HEK293 (cell line): ENCODE measurements at regions not wholly inside any gene's neighbourhood (a gene's known extent, or its start where the extent isn't known, plus 50 kb on each side); places are given as distances from the start of the nearest gene placed in this dataset.

Experiments
- CTCF ChIA-PET: fragments of 350-600 bp; formaldehyde crosslinking; extraction: SDS; loops from one replicate; lab custom pipeline; 2021; ENCODE audit warnings: antibody characterized with exemption; lab: Yijun Ruan, JAX
- POLR2A ChIA-PET: fragments of 300-600 bp; formaldehyde crosslinking; extraction: SDS; loops from one replicate; lab custom pipeline; 2020; ENCODE audit warnings: antibody characterized with exemption, inconsistent platforms; lab: Yijun Ruan, JAX
- H3K27ac ChIP-seq: fragments of 200-500 bp; sonication (Bioruptor generic); 2 replicates; pipeline ENCODE4 v1.5.1; 2014; ENCODE audit warnings: low read depth, low read length, control low read depth, inconsistent platforms; ENCODE audit errors: extremely low read depth
- H3K36me3 ChIP-seq, 2 experiments: fragments of 200-500 bp in 1 of 2; sonication (Bioruptor generic) in 1 of 2; 1 replicate in 1 of 2; 2 replicates in 1 of 2; pipeline ENCODE4 v1.5.1; 2014 to 2017; ENCODE audit warnings: inconsistent platforms in 2 of 2, low read length in 2 of 2; ENCODE audit not compliant: control insufficient read depth in 2 of 2, insufficient read depth in 1 of 2
- H3K4me1 ChIP-seq: fragments of 200-500 bp; sonication (Bioruptor generic); 2 replicates; pipeline ENCODE4 v1.5.1; 2014; ENCODE audit warnings: mild to moderate bottlenecking, low read length, inconsistent platforms; ENCODE audit not compliant: control insufficient read depth, insufficient read depth
- H3K4me3 ChIP-seq: 2 replicates; pipeline ENCODE4 v1.5.1; 2011; ENCODE audit warnings: low read depth, mild to moderate bottlenecking, control low read depth, low read length, moderate library complexity
- H3K9me3 ChIP-seq: fragments of 200-500 bp; sonication (Bioruptor generic); 2 replicates; pipeline ENCODE4 v1.5.1; 2014; ENCODE audit warnings: low read depth, low read length, inconsistent platforms; ENCODE audit not compliant: control insufficient read depth, insufficient read depth
- ATF2 ChIP-seq: fragments of 450-650 bp; formaldehyde crosslinking; IDR thresholded peaks from 2 replicates; pipeline ENCODE4 v1.5.1; 2016; ENCODE audit warnings: missing biosample characterization, missing genetic modification characterization, low read depth
- GLI4 ChIP-seq: fragments of 450-650 bp; formaldehyde crosslinking; IDR thresholded peaks from 2 replicates; pipeline ENCODE4 v1.5.1; 2016; ENCODE audit warnings: missing biosample characterization, missing genetic modification characterization
- IKZF3 ChIP-seq: fragments of 450-650 bp; IDR thresholded peaks from 2 replicates; pipeline ENCODE4 v1.5.0; 2018; ENCODE audit warnings: missing biosample characterization, mild to moderate bottlenecking, missing genetic modification characterization, moderate library complexity
- OVOL3 ChIP-seq: fragments of 450-650 bp; formaldehyde crosslinking; IDR thresholded peaks from 2 replicates; pipeline ENCODE4 v1.5.1; 2016; ENCODE audit warnings: missing biosample characterization, missing genetic modification characterization
- PRDM1 ChIP-seq: fragments of 450-650 bp; formaldehyde crosslinking; IDR thresholded peaks from 2 replicates; pipeline ENCODE4; 2016; ENCODE audit warnings: missing biosample characterization, missing genetic modification characterization
- SP2 ChIP-seq: fragments of 450-650 bp; formaldehyde crosslinking; IDR thresholded peaks from 2 replicates; pipeline ENCODE4 v1.5.1; 2016; ENCODE audit warnings: missing biosample characterization, missing genetic modification characterization
- WT1 ChIP-seq: fragments of 450-650 bp; formaldehyde crosslinking; IDR thresholded peaks from 2 replicates; pipeline ENCODE4 v1.5.1; 2016; ENCODE audit warnings: missing biosample characterization, missing genetic modification characterization
- YY1 ChIP-seq: fragments of 450-650 bp; formaldehyde crosslinking; IDR thresholded peaks from 2 replicates; pipeline ENCODE4 v1.5.1; 2018; ENCODE audit warnings: missing biosample characterization, missing genetic modification characterization
- ZBTB10 ChIP-seq: fragments of 450-650 bp; formaldehyde crosslinking; IDR thresholded peaks from 2 replicates; pipeline ENCODE4 v1.5.1; 2016; ENCODE audit warnings: missing biosample characterization, missing genetic modification characterization
- ZBTB17 ChIP-seq: fragments of 450-650 bp; formaldehyde crosslinking; IDR thresholded peaks from 2 replicates; pipeline ENCODE4 v1.5.1; 2016; ENCODE audit warnings: missing biosample characterization, missing genetic modification characterization
- ZBTB21 ChIP-seq: fragments of 450-650 bp; formaldehyde crosslinking; IDR thresholded peaks from 2 replicates; pipeline ENCODE4 v1.5.1; 2017; ENCODE audit warnings: missing biosample characterization, missing genetic modification characterization
- ZBTB7A ChIP-seq: fragments of 450-650 bp; formaldehyde crosslinking; IDR thresholded peaks from 2 replicates; pipeline ENCODE4 v1.5.1; 2016; ENCODE audit warnings: low read depth, missing biosample characterization, missing genetic modification characterization
- ZNF121 ChIP-seq: fragments of 450-650 bp; formaldehyde crosslinking; IDR thresholded peaks from 2 replicates; pipeline ENCODE4 v1.5.1; 2016; ENCODE audit warnings: missing biosample characterization, missing genetic modification characterization
- ZNF146 ChIP-seq: fragments of 450-650 bp; formaldehyde crosslinking; IDR thresholded peaks from 2 replicates; pipeline ENCODE4 v1.5.1; 2016; ENCODE audit warnings: missing biosample characterization, missing genetic modification characterization
- ZNF211 ChIP-seq: fragments of 450-650 bp; formaldehyde crosslinking; IDR thresholded peaks from 2 replicates; pipeline ENCODE4 v1.5.1; 2016; ENCODE audit warnings: low read depth, missing biosample characterization, missing genetic modification characterization
- ZNF324 ChIP-seq: fragments of 450-650 bp; formaldehyde crosslinking; IDR thresholded peaks from 2 replicates; pipeline ENCODE4 v1.5.1; 2016; ENCODE audit warnings: missing biosample characterization, missing genetic modification characterization
- ZNF449 ChIP-seq: fragments of 450-650 bp; formaldehyde crosslinking; IDR thresholded peaks from 2 replicates; pipeline ENCODE4 v1.5.1; 2017; ENCODE audit warnings: missing biosample characterization, mild to moderate bottlenecking, missing genetic modification characterization, moderate library complexity
- ZNF501 ChIP-seq: fragments of 450-650 bp; formaldehyde crosslinking; IDR thresholded peaks from 2 replicates; pipeline ENCODE4 v1.5.1; 2016; ENCODE audit warnings: missing biosample characterization, missing genetic modification characterization
- ZNF510 ChIP-seq: fragments of 450-650 bp; formaldehyde crosslinking; IDR thresholded peaks from 2 replicates; pipeline ENCODE4 v1.5.1; 2018; ENCODE audit warnings: mild to moderate bottlenecking, missing genetic modification characterization, missing biosample characterization; ENCODE audit not compliant: insufficient replicate concordance
- ZNF514 ChIP-seq: fragments of 450-650 bp; formaldehyde crosslinking; IDR thresholded peaks from 2 replicates; pipeline ENCODE4 v1.5.1; 2016; ENCODE audit warnings: missing biosample characterization, missing genetic modification characterization
- ZNF530 ChIP-seq: fragments of 450-650 bp; formaldehyde crosslinking; IDR thresholded peaks from 2 replicates; pipeline ENCODE4 v1.5.1; 2016; ENCODE audit warnings: low read depth, missing biosample characterization, missing genetic modification characterization
- ZNF548 ChIP-seq: fragments of 450-650 bp; formaldehyde crosslinking; IDR thresholded peaks from 2 replicates; pipeline ENCODE4 v1.5.1; 2016; ENCODE audit warnings: missing biosample characterization, missing genetic modification characterization
- ZNF664 ChIP-seq: fragments of 450-650 bp; formaldehyde crosslinking; IDR thresholded peaks from 2 replicates; pipeline ENCODE4 v1.5.1; 2016; ENCODE audit warnings: missing biosample characterization, missing genetic modification characterization
- ZSCAN18 ChIP-seq: fragments of 450-650 bp; formaldehyde crosslinking; IDR thresholded peaks from 2 replicates; pipeline ENCODE4 v1.5.1; 2016; ENCODE audit warnings: missing biosample characterization, missing genetic modification characterization

DNA sequence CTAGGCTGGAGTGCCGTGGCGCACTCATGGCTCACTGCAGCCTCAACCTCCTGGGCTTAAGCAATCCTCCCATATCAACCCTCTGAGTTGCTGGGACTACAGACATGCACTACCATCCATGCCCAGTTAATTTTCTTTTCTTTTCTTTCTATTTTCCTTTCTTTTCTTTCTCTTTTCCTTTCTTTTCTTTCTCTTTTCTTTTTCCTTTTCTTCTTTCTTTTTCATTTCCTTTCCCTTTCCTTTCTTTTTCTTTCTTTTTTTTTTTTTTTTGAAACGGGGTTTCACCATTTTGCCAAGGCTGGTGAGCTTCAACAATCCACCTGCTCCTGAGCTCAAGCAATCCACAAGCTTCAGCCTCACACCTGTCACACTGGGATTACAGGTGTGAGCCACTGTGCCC lies 60.1 kb upstream of the ACSS3 start:
- Histone ChIP-seq H3K27ac (no peak overlapping the region), H3K9me3 (no peaks in the 10 kb centered on the region), H3K36me3 (no peaks in the 10 kb centered on the region), H3K4me3 (no peak overlapping the region), H3K4me1 (no peaks in the 10 kb centered on the region)
- ChIA-PET CTCF (no interaction called here), POLR2A (no interaction called here)
- TF ChIP-seq IKZF3 (tag by site-specific recombination) (no peak), PRDM1 (tag by site-specific recombination) (peak; percentile 94), ZBTB10 (tag by site-specific recombination) (no peak)

GRCh38 chr12:81015510-81015909 lies 62.4 kb upstream of the ACSS3 start:
- ChIA-PET CTCF (no interaction called here), POLR2A (no interaction called here)
- Histone ChIP-seq H3K4me1 (no peaks in the 10 kb centered on the region), H3K36me3 (no peaks in the 10 kb centered on the region), H3K9me3 (no peaks in the 10 kb centered on the region), H3K4me3 (no peak overlapping the region), H3K27ac (no peak overlapping the region)
- TF ChIP-seq ZNF501 = no peak
- no peak for TF ChIP-seq YY1 (tag by site-specific recombination)
- no peak for TF ChIP-seq ZNF530 (tag by site-specific recombination)
- no peak for TF ChIP-seq ZNF324 (tag by site-specific recombination)
- TF ChIP-seq ZNF664 (tag by site-specific recombination) = no peak
- TF ChIP-seq OVOL3 = no peak
- TF ChIP-seq SP2 (tag by site-specific recombination) = no peak

DNA sequence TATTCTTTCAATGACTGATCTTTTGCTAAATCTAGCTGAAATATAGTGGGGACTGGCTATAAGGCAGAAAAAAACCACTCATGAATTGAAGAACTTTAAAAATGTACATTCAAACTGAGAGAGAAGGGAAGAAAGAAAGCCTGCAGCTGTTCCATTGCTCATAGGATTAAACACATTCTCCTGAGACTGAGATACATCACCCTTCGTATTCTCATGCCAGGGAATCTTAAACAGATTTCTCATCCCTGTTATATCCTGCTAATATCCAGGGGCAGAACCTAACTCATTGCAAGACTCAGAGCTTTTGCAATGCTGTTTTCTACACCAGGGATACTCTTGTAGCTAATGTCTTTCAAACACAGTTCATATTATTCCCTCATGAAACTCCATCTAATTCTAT lies 67.2 kb upstream of the ACSS3 start:
- CTCF ChIA-PET = interaction anchor here (0.5 kb wide), 1 partner anchor 117 kb away, joined by 3 read pairs; no protein-coding TSS in a partner anchor
- no peaks in the 10 kb centered on the region for H3K36me3 ChIP-seq
- no peaks in the 10 kb centered on the region for H3K9me3 ChIP-seq
- TF ChIP-seq WT1 (tag by site-specific recombination) = no peak
- TF ChIP-seq GLI4 (tag by site-specific recombination) = no peak
- TF ChIP-seq ZBTB17 (tag by site-specific recombination) = no peak
- TF ChIP-seq ZNF548 (tag by site-specific recombination) = no peak
- TF ChIP-seq ZBTB21 (tag by site-specific recombination) = no peak
- TF ChIP-seq ATF2 (tag by site-specific recombination) = no peak
- no peak for TF ChIP-seq ZNF121 (tag by site-specific recombination)
- TF ChIP-seq ZNF449 (tag by site-specific recombination) = no peak
- no peak for TF ChIP-seq ZSCAN18 (tag by site-specific recombination)
- no peak for TF ChIP-seq ZBTB7A (tag by site-specific recombination)
- TF ChIP-seq ZNF146 (tag by site-specific recombination) = no peak
- TF ChIP-seq ZNF211 (tag by site-specific recombination) = no peak
- TF ChIP-seq ZNF510 = no peak
- no peak for TF ChIP-seq ZNF514
- POLR2A ChIA-PET = no interaction called here
- no peak overlapping the region for H3K4me3 ChIP-seq
- H3K27ac ChIP-seq = no peak overlapping the region
- no peaks in the 10 kb centered on the region for H3K4me1 ChIP-seq
